ENCODE measurements at regions not wholly inside any gene's neighbourhood (a gene's known extent, or its start where the extent isn't known, plus 50 kb on each side); places are given as distances from the start of the nearest gene placed in this dataset.

- TF ChIP-seq, protein P1, sequence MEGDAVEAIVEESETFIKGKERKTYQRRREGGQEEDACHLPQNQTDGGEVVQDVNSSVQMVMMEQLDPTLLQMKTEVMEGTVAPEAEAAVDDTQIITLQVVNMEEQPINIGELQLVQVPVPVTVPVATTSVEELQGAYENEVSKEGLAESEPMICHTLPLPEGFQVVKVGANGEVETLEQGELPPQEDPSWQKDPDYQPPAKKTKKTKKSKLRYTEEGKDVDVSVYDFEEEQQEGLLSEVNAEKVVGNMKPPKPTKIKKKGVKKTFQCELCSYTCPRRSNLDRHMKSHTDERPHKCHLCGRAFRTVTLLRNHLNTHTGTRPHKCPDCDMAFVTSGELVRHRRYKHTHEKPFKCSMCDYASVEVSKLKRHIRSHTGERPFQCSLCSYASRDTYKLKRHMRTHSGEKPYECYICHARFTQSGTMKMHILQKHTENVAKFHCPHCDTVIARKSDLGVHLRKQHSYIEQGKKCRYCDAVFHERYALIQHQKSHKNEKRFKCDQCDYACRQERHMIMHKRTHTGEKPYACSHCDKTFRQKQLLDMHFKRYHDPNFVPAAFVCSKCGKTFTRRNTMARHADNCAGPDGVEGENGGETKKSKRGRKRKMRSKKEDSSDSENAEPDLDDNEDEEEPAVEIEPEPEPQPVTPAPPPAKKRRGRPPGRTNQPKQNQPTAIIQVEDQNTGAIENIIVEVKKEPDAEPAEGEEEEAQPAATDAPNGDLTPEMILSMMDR (IDR thresholded peaks at IDR 0.05) = no peak
- no peak for TF ChIP-seq POLR2A (IDR thresholded peaks at IDR 0.05)
- TF ChIP-seq POLR2AphosphoS5 (IDR thresholded peaks at IDR 0.05) = no peak
Observed at GRCh38 chr6:84575264-84575663, 189.1 kb downstream of the TBX18 start.

Data from gastroesophageal sphincter (tissue), 3 donors.